Thyroid gland (tissue), 4 donors: ENCODE measurements at regions not wholly inside any gene's neighbourhood (a gene's known extent, or its start where the extent isn't known, plus 50 kb on each side); places are given as distances from the start of the nearest gene placed in this dataset.

Experiments
- DNase-seq, 2 donors: peaks; one replicate each; pipeline ENCODE4 v3.0.0-alpha.2; 2019
- H3K27ac ChIP-seq, 3 donors: fragments of 200-600 bp; sonication (generic); 1 replicate in 2 of 3; 2 replicates in 1 of 3; pipeline ENCODE4 v1.5.1; 2016 to 2019; ENCODE audit warnings: mild to moderate bottlenecking in 1 of 3, moderate library complexity in 1 of 3
- H3K27me3 ChIP-seq: fragments of 200-600 bp; sonication (generic); one replicate; pipeline ENCODE4 v1.5.1; 2019
- H3K36me3 ChIP-seq, 2 donors: fragments of 200-600 bp; sonication (generic); one replicate each; pipeline ENCODE4 v1.5.1; 2016 to 2019
- H3K4me1 ChIP-seq, 2 donors: fragments of 200-600 bp; sonication (generic); one replicate each; pipeline ENCODE4 v1.5.1; 2017 to 2019
- H3K4me3 ChIP-seq, 3 donors: fragments of 200-600 bp; sonication (generic); replicated peaks in 1 of 3; 1 replicate in 2 of 3; 2 replicates in 1 of 3; pipeline ENCODE4 v1.5.1; 2016; ENCODE audit warnings: mild to moderate bottlenecking in 1 of 3
- H3K9me3 ChIP-seq: fragments of 200-600 bp; sonication (generic); one replicate; pipeline ENCODE4 v1.5.1; 2017
- POLR2A ChIP-seq, 2 donors: fragments of 450-650 bp; IDR thresholded peaks; one replicate each; pipeline ENCODE4 v1.6.1; 2017; ENCODE audit warnings: antibody characterized with exemption in 2 of 2, mild to moderate bottlenecking in 2 of 2, moderate library complexity in 1 of 2
- WGBS, 2 donors: methylation state at CpG; one replicate each; pipeline ENCODE4 v1.1.5; 2017; 5-methylcytosine and 5-hydroxymethylcytosine counted together
- intact Hi-C: fragments of 100-400 bp; cut with DNase I; formaldehyde crosslinking; loops from one replicate; pipeline ENCODE4 v1.15.1; 2023
- TF ChIP-seq, protein P1 (sequence below), 6 experiments: fragments of 200-600 bp in 3 of 6; fragments of 450-650 bp in 3 of 6; sonication (generic) in 3 of 6; IDR thresholded peaks; one replicate each; pipeline ENCODE4 v1.5.1; 2016 to 2019; ENCODE audit warnings: antibody characterized with exemption in 6 of 6, mild to moderate bottlenecking in 2 of 6, inconsistent platforms in 1 of 6, moderate library complexity in 1 of 6

DNA sequence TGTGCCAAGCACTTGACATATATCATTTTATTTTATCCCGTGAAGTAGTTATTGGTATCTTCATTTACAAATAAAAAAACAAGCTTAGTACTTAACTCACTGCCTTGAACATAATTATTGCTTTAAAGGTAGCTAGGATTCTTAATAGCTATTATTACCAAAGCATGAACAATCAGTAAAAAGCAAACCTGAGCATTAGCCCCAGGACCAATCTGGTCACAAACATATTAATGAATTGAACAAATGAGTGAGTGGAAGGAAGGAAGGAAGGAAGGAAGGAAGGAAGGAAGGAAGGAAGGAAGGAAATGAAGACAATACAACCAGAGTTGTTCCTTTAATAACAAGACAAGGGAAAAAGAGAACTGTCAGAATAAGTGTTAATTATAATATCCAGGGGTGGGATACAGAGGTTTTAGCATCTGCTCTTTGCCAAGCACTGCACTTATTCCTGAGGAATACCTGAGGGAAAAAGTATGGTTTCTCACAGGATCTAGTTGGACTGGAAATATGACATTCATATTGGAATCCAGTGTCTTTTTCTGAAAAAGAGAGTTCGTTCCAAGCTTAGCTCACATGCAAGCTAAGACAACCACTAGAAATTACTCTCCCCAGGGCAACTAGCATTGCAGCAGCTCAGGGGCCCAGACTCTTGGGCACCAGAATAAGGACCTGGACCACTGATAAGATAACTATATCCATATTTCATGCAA, 172.9 kb upstream of the MGMT start:
- TF ChIP-seq POLR2A (IDR thresholded peaks at IDR 0.05), result no peak
- TF ChIP-seq, protein P1, sequence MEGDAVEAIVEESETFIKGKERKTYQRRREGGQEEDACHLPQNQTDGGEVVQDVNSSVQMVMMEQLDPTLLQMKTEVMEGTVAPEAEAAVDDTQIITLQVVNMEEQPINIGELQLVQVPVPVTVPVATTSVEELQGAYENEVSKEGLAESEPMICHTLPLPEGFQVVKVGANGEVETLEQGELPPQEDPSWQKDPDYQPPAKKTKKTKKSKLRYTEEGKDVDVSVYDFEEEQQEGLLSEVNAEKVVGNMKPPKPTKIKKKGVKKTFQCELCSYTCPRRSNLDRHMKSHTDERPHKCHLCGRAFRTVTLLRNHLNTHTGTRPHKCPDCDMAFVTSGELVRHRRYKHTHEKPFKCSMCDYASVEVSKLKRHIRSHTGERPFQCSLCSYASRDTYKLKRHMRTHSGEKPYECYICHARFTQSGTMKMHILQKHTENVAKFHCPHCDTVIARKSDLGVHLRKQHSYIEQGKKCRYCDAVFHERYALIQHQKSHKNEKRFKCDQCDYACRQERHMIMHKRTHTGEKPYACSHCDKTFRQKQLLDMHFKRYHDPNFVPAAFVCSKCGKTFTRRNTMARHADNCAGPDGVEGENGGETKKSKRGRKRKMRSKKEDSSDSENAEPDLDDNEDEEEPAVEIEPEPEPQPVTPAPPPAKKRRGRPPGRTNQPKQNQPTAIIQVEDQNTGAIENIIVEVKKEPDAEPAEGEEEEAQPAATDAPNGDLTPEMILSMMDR (IDR thresholded peaks at IDR 0.05), result no peak

GRCh38 chr10:129294944-129295343, 172.1 kb upstream of the MGMT start:
- intact Hi-C loops, result no loop called here
- H3K36me3 ChIP-seq, result no peaks in the 10 kb centered on the region
- H3K27ac ChIP-seq, result no peak overlapping the region
- no peak for TF ChIP-seq POLR2A (IDR thresholded peaks at IDR 0.05)
- TF ChIP-seq, protein P1 (IDR thresholded peaks at IDR 0.05), result no peak
- no peaks in the 10 kb centered on the region for H3K27me3 ChIP-seq
- no peak for DNase-seq
- WGBS, 2 donors, result 79 to 84% methylated on average over 3 of the region's 3 CpGs
- H3K9me3 ChIP-seq, result no peaks in the 10 kb centered on the region
- H3K4me1 ChIP-seq, result no peaks in the 10 kb centered on the region
- H3K4me3 ChIP-seq, result no peak overlapping the region

More for the DNA sequence above, 172.9 kb upstream of the MGMT start:
- DNase-seq, result no peak
- no peak overlapping the region for H3K4me3 ChIP-seq
- intact Hi-C loops, result no loop called here
- H3K36me3 ChIP-seq, result no peaks in the 10 kb centered on the region
- no peak overlapping the region for H3K27ac ChIP-seq
- no peaks in the 10 kb centered on the region for H3K9me3 ChIP-seq
- no peaks in the 10 kb centered on the region for H3K27me3 ChIP-seq
- H3K4me1 ChIP-seq, result no peaks in the 10 kb centered on the region
- WGBS, 2 donors, result 83 to 89% methylated on average over 2 of the region's 2 CpGs

GRCh38 chr10:129305046-129305445, 162.0 kb upstream of the MGMT start:
- Histone ChIP-seq H3K9me3 (no peaks in the 10 kb centered on the region), H3K27me3 (no peaks in the 10 kb centered on the region), H3K36me3 (no peaks in the 10 kb centered on the region), H3K4me1 (no peaks in the 10 kb centered on the region), H3K27ac (no peak overlapping the region), H3K4me3 (no peak overlapping the region)
- 63 to 74% methylated on average over 5 of the region's 5 CpGs for WGBS, 2 donors
- TF ChIP-seq POLR2A (IDR thresholded peaks at IDR 0.05), result no peak
- TF ChIP-seq, protein P1 (IDR thresholded peaks at IDR 0.05), result no peak
- DNase-seq, result no peak
- intact Hi-C loops, result no loop called here

GRCh38 chr10:129307141-129307540, 159.9 kb upstream of the MGMT start:
- no peaks in the 10 kb centered on the region for H3K9me3 ChIP-seq
- H3K4me1 ChIP-seq, result no peaks in the 10 kb centered on the region
- no peaks in the 10 kb centered on the region for H3K36me3 ChIP-seq
- H3K27ac ChIP-seq, result no peak overlapping the region
- no peak for TF ChIP-seq POLR2A (IDR thresholded peaks at IDR 0.05)
- TF ChIP-seq, protein P1 (IDR thresholded peaks at IDR 0.05), result no peak
- intact Hi-C loops, result no loop called here
- no peak for DNase-seq
- no peak overlapping the region for H3K4me3 ChIP-seq
- WGBS, 2 donors, result 45% methylated on average over 8 of the region's 8 CpGs
- no peaks in the 10 kb centered on the region for H3K27me3 ChIP-seq

DNA sequence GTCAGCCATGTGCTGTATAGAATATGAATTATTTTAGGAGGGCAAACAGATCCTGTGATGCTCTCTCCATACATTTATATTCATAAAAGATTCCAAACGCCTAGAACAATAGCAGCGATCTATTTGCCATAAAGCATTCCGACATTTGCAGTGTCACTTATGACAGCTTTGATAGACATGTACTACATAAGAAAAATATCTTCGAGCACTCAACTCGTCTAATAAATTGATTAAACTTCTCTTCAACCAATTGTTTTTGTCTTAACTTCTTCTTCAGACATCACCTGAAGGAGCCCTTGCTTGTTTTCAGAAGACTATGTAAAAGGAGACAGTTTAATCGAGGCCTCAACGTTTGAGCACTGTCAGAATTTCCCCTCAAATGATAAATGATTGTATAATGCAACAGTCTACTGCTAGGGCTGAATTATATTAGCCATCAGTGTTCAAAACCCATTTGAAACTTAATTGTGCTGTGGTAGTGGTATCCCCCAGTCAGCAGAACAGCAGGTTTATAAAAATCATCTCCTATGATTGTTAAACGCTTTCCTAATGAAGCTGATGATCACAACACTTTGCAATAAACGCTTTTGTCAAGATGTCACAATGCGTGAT, 158.0 kb upstream of the MGMT start:
- Histone ChIP-seq H3K27ac (no peak overlapping the region), H3K36me3 (no peaks in the 10 kb centered on the region), H3K4me1 (no peaks in the 10 kb centered on the region), H3K27me3 (no peaks in the 10 kb centered on the region), H3K4me3 (no peak overlapping the region), H3K9me3 (no peaks in the 10 kb centered on the region)
- DNase-seq, result no peak
- intact Hi-C loops, result no loop called here
- WGBS, 2 donors, result 90 to 92% methylated on average over 10 of the region's 10 CpGs
- no peak for TF ChIP-seq POLR2A (IDR thresholded peaks at IDR 0.05)
- TF ChIP-seq, protein P1 (IDR thresholded peaks at IDR 0.05), result no peak
